ENCODE measurements at regions not wholly inside any gene's neighbourhood (a gene's known extent, or its start where the extent isn't known, plus 50 kb on each side); places are given as distances from the start of the nearest gene placed in this dataset.

GRCh38 chr10:35950701-35951100 is 308.6 kb upstream of the FZD8 start:
- 95% methylated on average over 5 of the region's 5 CpGs for WGBS
- no peak overlapping the region for H3K27ac ChIP-seq (ENCODE audit: low read length)
- intact Hi-C loops (cut with DNase I) = no loop called here
- no peaks in the 10 kb centered on the region for H3K4me1 ChIP-seq (ENCODE audit: control insufficient read depth, insufficient read depth, low read length)
- no peaks in the 10 kb centered on the region for H3K27me3 ChIP-seq (ENCODE audit: control insufficient read depth, insufficient read depth)
- no peak for ATAC-seq
- H3K9me3 ChIP-seq (ENCODE audit: control insufficient read depth, low read length) = no peaks in the 10 kb centered on the region
- no peak overlapping the region for H3K4me3 ChIP-seq (ENCODE audit: low read length)
- DNase-seq = no peak

DNA sequence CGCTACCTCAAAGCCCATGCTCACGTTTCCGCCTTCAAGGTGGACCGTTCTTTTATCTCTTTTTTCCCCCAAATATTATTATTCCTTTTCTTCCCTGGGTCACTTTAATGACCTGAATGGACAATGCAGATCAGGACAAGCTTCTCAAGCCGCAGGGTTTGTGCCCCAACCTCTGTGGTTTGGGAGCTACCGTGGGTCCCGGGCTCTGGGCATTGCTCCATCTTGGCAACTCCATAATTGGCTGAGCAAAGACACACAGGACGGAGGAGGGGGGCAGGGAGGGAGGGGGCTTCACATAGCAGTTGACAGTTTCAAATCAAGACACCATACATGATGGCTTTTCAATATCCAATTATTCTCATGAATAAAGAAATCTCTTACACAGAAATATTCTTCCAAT is 308.1 kb upstream of the FZD8 start:
- Histone ChIP-seq H3K27ac (ENCODE audit: low read length) (no peak overlapping the region), H3K4me3 (ENCODE audit: low read length) (no peak overlapping the region), H3K4me1 (ENCODE audit: control insufficient read depth, insufficient read depth, low read length) (no peaks in the 10 kb centered on the region), H3K27me3 (ENCODE audit: control insufficient read depth, insufficient read depth) (no peaks in the 10 kb centered on the region), H3K9me3 (ENCODE audit: control insufficient read depth, low read length) (no peaks in the 10 kb centered on the region)
- intact Hi-C loops (cut with DNase I) = no loop called here
- 80% methylated on average over 8 of the region's 8 CpGs for WGBS
- DNase-seq (no peak), ATAC-seq (no peak)

DNA sequence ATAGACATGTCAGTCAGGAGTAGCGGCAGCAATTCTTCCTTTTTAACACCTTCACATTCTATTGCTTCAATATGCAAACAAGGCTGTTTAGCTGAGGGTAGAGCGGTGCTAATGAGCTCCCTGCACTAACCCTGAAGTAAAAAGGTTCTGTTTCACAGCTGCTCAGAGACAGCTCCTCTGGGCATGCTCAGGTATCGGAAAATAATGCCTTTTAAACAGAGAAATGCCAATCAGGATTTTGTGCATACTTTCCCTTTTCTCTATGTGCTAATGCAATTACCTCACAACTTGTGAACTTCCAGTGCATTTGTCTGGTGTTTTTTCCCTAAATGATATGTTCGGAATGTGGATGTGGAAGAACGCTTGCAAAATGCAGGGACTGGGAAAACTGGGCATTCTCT is 307.7 kb upstream of the FZD8 start:
- DNase-seq = no peak
- intact Hi-C loops (cut with DNase I) = no loop called here

DNA sequence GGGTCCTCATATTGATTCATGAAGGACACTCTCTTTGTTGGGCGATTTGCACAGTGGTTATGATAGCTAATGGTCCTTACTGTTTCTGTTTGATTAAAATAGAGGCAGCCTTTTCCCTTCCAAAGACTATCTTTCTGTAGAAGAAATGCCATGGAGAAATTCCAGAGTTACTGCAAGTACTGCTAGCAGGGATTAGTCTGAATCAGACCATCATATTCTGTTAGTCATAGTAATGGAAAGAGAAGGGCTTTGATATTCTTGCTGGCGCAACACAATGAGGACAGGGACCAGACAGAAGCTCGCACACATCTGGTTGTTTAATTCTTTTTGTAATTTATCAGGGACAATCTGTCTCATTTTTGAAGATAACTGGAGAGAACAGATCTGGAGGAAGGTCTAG is 304.5 kb upstream of the FZD8 start:
- DNase-seq (no peak), ATAC-seq (no peak)
- no peak overlapping the region for H3K27ac ChIP-seq (ENCODE audit: low read length)
- H3K9me3 ChIP-seq (ENCODE audit: control insufficient read depth, low read length) = no peaks in the 10 kb centered on the region
- H3K4me1 ChIP-seq (ENCODE audit: control insufficient read depth, insufficient read depth, low read length) = no peaks in the 10 kb centered on the region
- 88% methylated on average over 3 of the region's 3 CpGs for WGBS
- no peak overlapping the region for H3K4me3 ChIP-seq (ENCODE audit: low read length)
- no peaks in the 10 kb centered on the region for H3K27me3 ChIP-seq (ENCODE audit: control insufficient read depth, insufficient read depth)
- intact Hi-C loops (cut with DNase I) = no loop called here

More for the DNA sequence above, 307.7 kb upstream of the FZD8 start:
- Histone ChIP-seq H3K27ac (ENCODE audit: low read length) (no peak overlapping the region), H3K4me1 (ENCODE audit: control insufficient read depth, insufficient read depth, low read length) (no peaks in the 10 kb centered on the region), H3K9me3 (ENCODE audit: control insufficient read depth, low read length) (no peaks in the 10 kb centered on the region), H3K27me3 (ENCODE audit: control insufficient read depth, insufficient read depth) (no peaks in the 10 kb centered on the region), H3K4me3 (ENCODE audit: low read length) (no peak overlapping the region)
- WGBS = 88% methylated on average over 5 of the region's 5 CpGs
- ATAC-seq = no peak

DNA sequence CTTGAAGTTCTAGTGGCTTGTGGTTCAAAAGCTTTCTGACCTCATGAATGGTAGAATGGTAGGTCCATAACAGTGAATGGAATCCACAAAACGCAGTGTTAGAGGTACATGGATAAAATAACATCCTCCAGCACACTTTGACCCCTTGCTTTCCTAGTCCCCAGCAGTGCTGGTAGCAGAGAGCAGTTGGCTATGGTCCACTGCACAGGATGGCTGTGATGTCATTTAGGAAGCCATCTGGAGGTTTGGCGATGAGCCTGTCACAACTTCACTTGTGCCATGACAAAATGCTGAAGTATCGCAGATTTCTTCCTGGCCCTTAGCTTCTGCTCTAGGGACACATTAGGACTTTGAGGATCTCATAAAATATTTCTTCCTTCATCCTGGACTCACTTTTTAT is 300.0 kb upstream of the FZD8 start:
- Histone ChIP-seq H3K9me3 (ENCODE audit: control insufficient read depth, low read length) (no peaks in the 10 kb centered on the region), H3K4me1 (ENCODE audit: control insufficient read depth, insufficient read depth, low read length) (no peaks in the 10 kb centered on the region), H3K4me3 (ENCODE audit: low read length) (no peak overlapping the region), H3K27me3 (ENCODE audit: control insufficient read depth, insufficient read depth) (no peaks in the 10 kb centered on the region), H3K27ac (ENCODE audit: low read length) (no peak overlapping the region)
- ATAC-seq (peak in 1 of 2 donors; percentile 59), DNase-seq (peak in 2 of 3 donors; percentile 44 to 69)
- WGBS = 50% methylated on average over 3 of the region's 3 CpGs
- intact Hi-C loops (cut with DNase I) = no loop called here

DNA sequence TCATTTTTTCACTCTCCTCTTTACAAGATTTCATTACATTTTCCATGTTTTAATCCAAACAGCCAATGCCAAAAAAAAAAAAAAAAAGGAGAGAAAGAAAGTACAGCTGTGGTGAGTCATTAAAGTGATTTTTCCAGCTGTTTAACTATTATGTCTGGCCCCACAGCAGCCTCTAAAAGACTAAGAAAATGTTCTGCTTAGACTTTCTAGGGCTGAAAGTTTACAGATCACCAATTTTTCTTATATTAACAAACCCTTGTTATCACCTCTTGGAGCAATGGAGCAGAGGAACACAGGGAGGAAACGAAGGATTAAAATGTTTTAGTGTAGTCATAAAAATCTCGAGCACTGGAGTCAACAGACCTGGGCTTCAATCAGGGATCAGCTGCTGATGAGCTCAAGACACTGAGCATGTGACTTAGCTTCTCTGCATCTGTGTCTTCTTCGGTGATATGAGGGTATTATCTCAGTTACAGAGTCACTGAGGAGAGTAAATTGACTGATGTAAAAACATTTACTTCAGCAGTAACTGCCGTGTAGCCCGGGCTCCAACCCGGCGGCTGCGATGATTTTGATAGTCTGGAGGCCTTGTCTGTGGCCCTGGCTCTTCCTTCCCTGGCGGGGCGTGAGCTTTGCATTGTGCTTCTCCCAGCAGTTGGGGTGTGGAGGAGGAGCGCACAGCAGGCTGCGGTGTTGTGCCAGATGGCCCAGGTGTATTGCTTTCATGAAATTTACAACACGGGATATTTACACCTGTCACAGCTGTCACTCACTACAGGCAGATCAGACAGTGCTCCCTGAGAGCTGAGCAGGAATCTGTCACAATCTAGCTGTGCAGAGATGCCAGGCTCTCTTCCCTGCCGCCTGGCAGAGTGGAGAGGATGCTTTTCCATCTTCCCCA is 298.3 kb upstream of the FZD8 start:
- ATAC-seq (peak; percentile 59 to 72), DNase-seq (peak in 1 of 3 donors; percentile 66)
- Histone ChIP-seq H3K27ac (ENCODE audit: low read length) (no peak overlapping the region), H3K9me3 (ENCODE audit: control insufficient read depth, low read length) (no peaks in the 10 kb centered on the region), H3K27me3 (ENCODE audit: control insufficient read depth, insufficient read depth) (no peaks in the 10 kb centered on the region), H3K4me3 (ENCODE audit: low read length) (no peak overlapping the region), H3K4me1 (ENCODE audit: control insufficient read depth, insufficient read depth, low read length) (no peaks in the 10 kb centered on the region)
- intact Hi-C loops (cut with DNase I) = no loop called here
- WGBS = 36% methylated on average over 14 of the region's 14 CpGs

DNA sequence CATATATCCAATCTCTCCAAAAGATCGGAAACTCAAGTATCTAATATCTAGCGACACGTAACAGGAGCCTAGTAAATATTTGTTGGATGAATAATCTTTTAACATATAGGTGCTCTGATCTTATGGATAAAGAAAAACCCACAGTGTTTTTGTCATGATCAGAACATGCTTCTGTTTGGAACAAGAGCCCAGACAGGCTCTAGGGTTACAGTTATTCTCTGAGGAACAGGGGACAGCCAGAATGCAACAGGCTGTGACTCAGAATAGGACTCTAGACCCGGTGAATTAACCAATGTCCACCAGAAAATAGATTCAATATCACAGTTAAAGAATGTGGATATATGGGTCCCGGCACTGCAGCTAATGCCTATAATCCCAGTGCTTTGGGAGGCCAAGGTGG is 296.1 kb upstream of the FZD8 start:
- no peak for DNase-seq
- Histone ChIP-seq H3K27ac (ENCODE audit: low read length) (no peak overlapping the region), H3K4me1 (ENCODE audit: control insufficient read depth, insufficient read depth, low read length) (no peaks in the 10 kb centered on the region), H3K9me3 (ENCODE audit: control insufficient read depth, low read length) (no peaks in the 10 kb centered on the region), H3K27me3 (ENCODE audit: control insufficient read depth, insufficient read depth) (no peaks in the 10 kb centered on the region), H3K4me3 (ENCODE audit: low read length) (no peak overlapping the region)
- no peak for ATAC-seq
- 97% methylated on average over 5 of the region's 5 CpGs for WGBS
- intact Hi-C loops (cut with DNase I) = no loop called here

DNA sequence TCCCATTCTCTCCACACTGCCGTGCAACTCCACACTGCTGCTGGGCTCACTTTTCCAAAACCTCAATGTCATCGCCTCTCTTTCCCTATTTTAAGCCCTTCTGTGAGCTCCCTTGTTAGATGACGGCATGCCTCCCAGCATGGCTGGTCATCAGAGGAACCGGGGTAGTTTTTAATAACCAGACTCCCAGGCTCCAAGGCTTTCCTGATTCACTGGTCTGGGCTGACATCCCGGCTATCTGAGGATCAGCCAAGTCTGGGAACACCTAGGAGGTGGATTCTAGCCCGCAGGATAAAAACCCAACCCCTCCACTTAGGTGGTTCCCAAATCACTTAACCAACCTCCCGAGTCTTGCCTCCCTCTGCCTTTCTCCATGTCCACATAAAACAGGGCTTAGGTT is 295.4 kb upstream of the FZD8 start:
- WGBS = 78% methylated on average over 7 of the region's 7 CpGs

GRCh38 chr10:35934642-35934995 is 292.5 kb upstream of the FZD8 start:
- Histone ChIP-seq H3K9me3 (ENCODE audit: control insufficient read depth, low read length) (no peaks in the 10 kb centered on the region), H3K4me1 (ENCODE audit: control insufficient read depth, insufficient read depth, low read length) (no peaks in the 10 kb centered on the region), H3K27ac (ENCODE audit: low read length) (no peak overlapping the region), H3K4me3 (ENCODE audit: low read length) (no peak overlapping the region), H3K27me3 (ENCODE audit: control insufficient read depth, insufficient read depth) (no peaks in the 10 kb centered on the region)
- no peak for DNase-seq
- 67% methylated on average over 5 of the region's 5 CpGs for WGBS
- intact Hi-C loops (cut with DNase I) = no loop called here
- ATAC-seq = no peak

More for the DNA sequence above, 295.4 kb upstream of the FZD8 start:
- no peak for ATAC-seq
- no peaks in the 10 kb centered on the region for H3K4me1 ChIP-seq (ENCODE audit: control insufficient read depth, insufficient read depth, low read length)
- intact Hi-C loops (cut with DNase I) = no loop called here
- DNase-seq = no peak
- no peak overlapping the region for H3K27ac ChIP-seq (ENCODE audit: low read length)
- H3K4me3 ChIP-seq (ENCODE audit: low read length) = no peak overlapping the region
- no peaks in the 10 kb centered on the region for H3K27me3 ChIP-seq (ENCODE audit: control insufficient read depth, insufficient read depth)
- H3K9me3 ChIP-seq (ENCODE audit: control insufficient read depth, low read length) = no peaks in the 10 kb centered on the region

DNA sequence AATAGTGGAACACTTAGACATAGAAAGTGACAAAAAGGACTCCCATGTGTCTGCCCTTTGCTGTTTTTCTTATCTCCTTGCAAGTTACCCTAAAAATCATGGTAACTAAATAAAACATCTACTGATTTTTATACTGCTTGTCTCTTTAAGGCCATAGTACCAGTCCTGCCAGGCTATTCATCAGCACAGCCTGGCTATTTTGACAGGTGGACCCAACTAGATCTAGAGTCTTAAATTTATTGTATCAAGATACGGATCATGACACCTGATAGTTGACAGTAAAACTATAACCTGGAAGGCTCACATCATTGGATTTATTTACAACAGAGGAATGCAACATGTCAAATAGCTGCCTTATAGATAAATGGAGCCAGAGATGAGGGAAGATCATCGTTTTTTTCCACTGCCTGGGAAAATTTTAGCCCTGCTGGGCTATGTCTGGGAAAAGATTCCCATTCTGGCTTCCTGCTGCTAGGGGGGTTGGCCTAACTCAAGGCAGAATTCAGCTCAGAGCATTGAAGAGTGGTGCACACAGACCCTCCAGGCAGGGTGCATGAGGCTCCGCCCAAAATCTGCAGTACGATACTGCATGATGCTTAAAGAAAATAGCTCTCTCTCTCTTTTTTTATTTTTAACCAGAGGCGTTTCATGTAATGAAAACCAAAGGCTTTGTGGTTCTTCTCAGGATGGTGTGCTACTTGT is 292.0 kb upstream of the FZD8 start:
- ATAC-seq (no peak), DNase-seq (no peak)
- Histone ChIP-seq H3K27me3 (ENCODE audit: control insufficient read depth, insufficient read depth) (no peaks in the 10 kb centered on the region), H3K4me1 (ENCODE audit: control insufficient read depth, insufficient read depth, low read length) (no peaks in the 10 kb centered on the region), H3K9me3 (ENCODE audit: control insufficient read depth, low read length) (no peaks in the 10 kb centered on the region), H3K27ac (ENCODE audit: low read length) (no peak overlapping the region), H3K4me3 (ENCODE audit: low read length) (no peak overlapping the region)
- WGBS = 68% methylated on average over 5 of the region's 5 CpGs
- intact Hi-C loops (cut with DNase I) = no loop called here

DNA sequence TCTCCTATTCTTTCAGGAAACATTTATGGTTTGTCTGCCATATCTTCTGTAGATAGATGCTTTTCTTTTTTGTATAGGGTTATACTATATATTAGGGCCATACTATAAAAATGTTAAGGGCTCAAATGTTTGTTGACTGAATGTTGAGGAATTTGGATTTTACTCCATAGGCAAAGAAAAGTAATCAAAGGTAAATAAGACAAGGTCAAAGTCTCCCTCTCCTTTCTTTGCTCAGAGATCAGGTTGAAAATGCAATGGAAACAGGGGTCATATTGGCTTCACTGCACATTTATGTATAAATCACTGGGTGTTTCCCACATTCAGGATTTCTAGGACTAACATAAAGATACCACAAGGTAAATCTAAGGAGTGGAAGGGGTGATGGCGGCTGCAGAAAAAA is 291.4 kb upstream of the FZD8 start:
- Histone ChIP-seq H3K27me3 (ENCODE audit: control insufficient read depth, insufficient read depth) (no peaks in the 10 kb centered on the region), H3K9me3 (ENCODE audit: control insufficient read depth, low read length) (no peaks in the 10 kb centered on the region), H3K4me1 (ENCODE audit: control insufficient read depth, insufficient read depth, low read length) (no peaks in the 10 kb centered on the region), H3K27ac (ENCODE audit: low read length) (no peak overlapping the region), H3K4me3 (ENCODE audit: low read length) (no peak overlapping the region)
- DNase-seq = no peak
- no peak for ATAC-seq
- intact Hi-C loops (cut with DNase I) = no loop called here
- 98% methylated on average over 1 of the region's 1 CpG for WGBS
